Right renal cortex interstitium (tissue), 3 donors: ENCODE measurements at regions not wholly inside any gene's neighbourhood (a gene's known extent, or its start where the extent isn't known, plus 50 kb on each side); places are given as distances from the start of the nearest gene placed in this dataset.
"Not testable (repeated sequence)": the region's sequence is repeated elsewhere in the genome, so short reads cannot be mapped to it uniquely, and the experiment has no call there.

Source experiments
- DNase-seq, 3 donors: peaks; one replicate each; pipeline ENCODE4 v3.0.0-alpha.2; 2013; ENCODE audit warnings: low read depth in 3 of 3, low spot score in 2 of 3

GRCh38 chr11:37967635-37968034, 1369.6 kb upstream of the RAG2 start:
- no peak for DNase-seq

- no peak for DNase-seq
Observed at GRCh38 chr11:37963440-37963839, 1365.4 kb upstream of the RAG2 start.

- DNase-seq, result no peak
Observed at GRCh38 chr11:37957717-37958116, 1359.7 kb upstream of the RAG2 start.

GRCh38 chr11:37951996-37952395, 1354.0 kb upstream of the RAG2 start:
- no peak for DNase-seq

- DNase-seq, result no peak
Observed at GRCh38 chr11:37948258-37948657, 1350.2 kb upstream of the RAG2 start.

GRCh38 chr11:37947821-37948220, 1349.8 kb upstream of the RAG2 start:
- DNase-seq, result no peak

GRCh38 chr11:37946155-37946766, 1348.2 kb upstream of the RAG2 start:
- peak in 2 of 3 donors; percentile 1 to 7 for DNase-seq

- no peak for DNase-seq
Observed at GRCh38 chr11:37942081-37942480, 1344.0 kb upstream of the RAG2 start.

- no peak for DNase-seq
Observed at GRCh38 chr11:37929100-37929653, 1331.1 kb upstream of the RAG2 start.

- DNase-seq, result no peak
Observed at GRCh38 chr11:37926772-37927171, 1328.7 kb upstream of the RAG2 start.

- no peak for DNase-seq
Observed at GRCh38 chr11:37916331-37916730, 1318.3 kb upstream of the RAG2 start.

GRCh38 chr11:37914859-37915258, 1316.8 kb upstream of the RAG2 start:
- DNase-seq, result no peak

GRCh38 chr11:37908219-37908548, 1310.1 kb upstream of the RAG2 start:
- peak in 1 of 3 donors; percentile 13 for DNase-seq

- no peak for DNase-seq
Observed at GRCh38 chr11:37907436-37908218, 1309.6 kb upstream of the RAG2 start.

- no peak for DNase-seq
Observed at GRCh38 chr11:37905707-37906417, 1307.8 kb upstream of the RAG2 start.

- DNase-seq, result no peak
Observed at GRCh38 chr11:37896016-37896415, 1298.0 kb upstream of the RAG2 start.

- DNase-seq, result no peak
Observed at GRCh38 chr11:37881741-37882140, 1283.7 kb upstream of the RAG2 start.

GRCh38 chr11:37861671-37862070, 1263.6 kb upstream of the RAG2 start:
- no peak for DNase-seq

GRCh38 chr11:37858806-37859537, 1260.9 kb upstream of the RAG2 start:
- not testable (repeated sequence) for DNase-seq

GRCh38 chr11:37858398-37858797, 1260.4 kb upstream of the RAG2 start:
- DNase-seq, result no peak

GRCh38 chr11:37857726-37858125, 1259.7 kb upstream of the RAG2 start:
- DNase-seq, result no peak
